Right renal cortex interstitium (tissue), 3 donors: ENCODE measurements at regions not wholly inside any gene's neighbourhood (a gene's known extent, or its start where the extent isn't known, plus 50 kb on each side); places are given as distances from the start of the nearest gene placed in this dataset.
"Not testable (repeated sequence)": the region's sequence is repeated elsewhere in the genome, so short reads cannot be mapped to it uniquely, and the experiment has no call there.

Source experiments
- DNase-seq, 3 donors: peaks; one replicate each; pipeline ENCODE4 v3.0.0-alpha.2; 2013; ENCODE audit warnings: low read depth in 3 of 3, low spot score in 2 of 3

- no peak for DNase-seq
Observed at GRCh38 chr4:14337892-14338584, 664.2 kb upstream of the CPEB2 start.

- no peak for DNase-seq
Observed at GRCh38 chr4:14338585-14339265, 663.6 kb upstream of the CPEB2 start.

DNA sequence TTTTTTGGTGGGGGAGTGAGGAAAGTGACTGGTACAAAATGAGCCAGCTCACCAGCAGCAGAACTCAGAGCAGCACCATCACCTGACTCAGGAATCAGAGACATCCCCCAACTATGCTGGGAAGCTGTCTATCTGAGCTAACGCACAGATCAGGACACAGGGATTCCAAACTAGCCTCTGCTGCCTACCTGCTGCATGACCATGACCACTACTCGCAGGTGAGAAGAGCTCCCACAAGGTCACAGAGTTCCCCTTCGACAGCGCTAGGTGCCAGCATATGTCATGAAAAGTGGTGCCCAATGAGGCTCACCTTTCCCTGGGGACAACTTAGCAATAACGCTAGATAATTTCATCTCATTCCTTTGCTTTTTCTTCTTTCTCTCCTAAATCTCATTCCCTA is 662.6 kb upstream of the CPEB2 start:
- no peak for DNase-seq

DNA sequence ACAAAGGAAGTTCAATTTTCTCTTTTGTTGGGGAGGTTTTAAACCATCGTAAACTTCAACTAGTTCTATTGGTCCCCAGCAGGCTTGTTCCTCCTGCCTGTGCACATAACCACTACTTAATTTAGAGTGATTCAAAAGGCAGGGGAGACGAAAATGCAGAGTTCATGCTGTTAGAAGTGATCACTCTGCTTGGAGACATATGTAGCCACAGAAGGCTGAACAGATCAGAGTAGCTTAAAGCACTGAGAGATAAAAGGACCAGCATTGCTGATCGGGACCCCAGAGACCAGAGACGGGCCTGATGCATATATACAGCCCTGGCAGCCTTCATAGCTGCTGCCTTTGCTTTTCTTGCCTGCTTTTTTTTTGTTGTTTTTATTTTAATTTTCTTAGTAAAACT is 662.0 kb upstream of the CPEB2 start:
- no peak for DNase-seq

DNA sequence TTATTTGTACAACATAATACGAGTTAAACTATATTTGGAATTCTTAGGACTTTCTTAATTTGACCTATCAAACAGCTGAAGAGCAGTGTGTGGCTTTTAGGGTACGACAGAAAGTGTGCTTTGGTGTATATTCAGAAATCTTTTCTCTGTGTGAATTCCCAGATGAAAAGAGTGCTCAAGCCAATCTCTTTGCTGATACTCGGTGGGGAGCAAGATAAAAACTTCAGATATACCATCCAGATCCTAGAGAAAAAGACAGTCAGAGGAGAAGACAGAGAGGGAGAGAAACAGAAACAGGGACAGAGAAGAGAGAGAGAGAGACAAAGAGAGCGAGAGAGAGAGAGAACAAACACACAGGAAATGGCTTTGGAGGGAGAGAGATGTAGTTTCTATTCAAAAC is 658.3 kb upstream of the CPEB2 start:
- no peak for DNase-seq

DNA sequence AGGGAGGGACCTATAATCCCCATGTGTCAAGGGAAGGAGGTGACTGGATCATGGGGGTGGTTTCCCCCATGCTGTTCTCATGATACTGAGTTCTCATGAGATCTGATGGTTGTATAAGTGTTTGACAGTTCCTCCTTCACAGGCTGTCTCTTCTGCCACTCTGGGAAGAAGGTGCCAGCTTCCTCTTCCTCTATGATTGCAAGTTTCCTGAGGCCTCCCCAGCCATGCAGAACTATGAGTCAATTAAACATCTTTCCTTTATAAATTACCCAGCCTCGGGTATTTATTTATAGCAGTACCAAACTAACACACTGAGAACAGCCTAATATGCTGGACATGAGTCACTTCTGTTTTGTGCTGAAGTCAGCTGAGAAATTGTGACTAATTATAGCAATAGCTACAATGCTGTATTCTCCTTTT is 656.9 kb upstream of the CPEB2 start:
- no peak for DNase-seq

GRCh38 chr4:14347526-14347925 is 654.8 kb upstream of the CPEB2 start:
- no peak for DNase-seq

- no peak for DNase-seq
Observed at GRCh38 chr4:14348506-14348905, 653.8 kb upstream of the CPEB2 start.

DNA sequence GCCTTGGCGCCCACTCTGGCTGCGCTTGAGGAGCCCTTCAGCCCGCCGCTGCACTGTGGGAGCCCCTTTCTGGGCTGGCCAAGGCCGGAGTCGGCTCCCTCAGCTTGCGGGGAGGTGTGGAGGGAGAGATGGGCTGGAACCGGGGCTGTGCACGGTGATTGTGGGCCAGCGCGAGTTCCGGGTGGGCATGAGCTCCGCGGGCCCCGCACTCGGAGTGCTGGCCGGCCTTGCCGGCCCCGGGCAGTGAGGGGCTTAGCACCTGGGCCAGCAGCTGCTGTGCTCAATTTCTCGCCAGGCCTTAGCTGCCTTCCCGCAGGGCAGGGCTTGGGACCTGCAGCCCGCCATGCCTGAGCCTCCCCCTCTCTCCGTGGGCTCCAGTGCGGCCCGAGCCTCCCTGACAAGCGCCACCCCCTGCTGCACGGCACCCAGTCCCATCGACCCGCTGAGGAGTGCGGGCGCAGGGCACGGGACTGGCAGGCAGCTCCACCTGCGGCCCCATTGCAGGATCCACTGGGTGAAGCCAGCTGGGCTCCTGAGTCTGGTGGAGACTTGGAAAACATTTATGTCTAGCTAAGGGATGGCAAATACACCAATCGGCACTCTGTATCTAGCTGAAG is 643.6 kb upstream of the CPEB2 start:
- DNase-seq: not testable (repeated sequence)

DNA sequence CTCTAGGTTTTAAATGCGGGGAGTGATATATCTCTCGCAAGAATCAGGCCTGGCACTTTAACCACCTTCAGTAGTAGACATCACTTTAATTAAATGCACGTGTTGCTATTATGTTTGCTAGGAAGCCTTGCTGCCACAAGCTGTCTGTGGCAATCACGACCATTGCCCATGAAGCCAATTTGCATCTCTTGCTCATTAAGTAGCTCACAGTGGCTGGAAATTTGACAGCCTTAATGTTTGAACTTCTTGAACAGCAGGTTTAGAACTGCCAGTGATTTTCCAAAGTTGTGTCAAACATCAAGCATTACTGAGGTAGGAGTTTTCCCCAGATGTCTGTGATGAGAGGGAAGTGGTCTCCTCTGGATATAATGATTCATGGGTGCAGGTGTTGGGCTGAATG is 642.3 kb upstream of the CPEB2 start:
- DNase-seq: no peak

DNA sequence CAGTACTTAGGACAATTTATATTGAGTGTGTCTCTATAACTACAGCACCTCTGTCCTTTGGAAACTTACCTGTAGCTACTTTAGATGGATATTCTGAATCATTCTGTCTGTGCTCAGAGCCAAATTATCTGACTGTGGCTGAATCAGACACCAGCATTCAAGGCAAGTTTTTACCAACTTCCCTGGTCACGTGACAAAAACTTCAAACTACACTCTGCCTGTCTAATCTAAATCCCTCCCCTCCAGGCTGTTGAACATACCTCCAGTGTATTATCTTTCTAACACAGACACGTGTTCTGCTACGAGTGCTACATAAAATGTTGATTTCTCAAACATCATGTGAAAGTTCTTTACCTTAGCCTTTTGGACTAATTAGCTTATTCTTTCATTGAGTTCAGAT is 641.2 kb upstream of the CPEB2 start:
- DNase-seq: no peak

- no peak for DNase-seq
Observed at GRCh38 chr4:14362385-14362784, 639.9 kb upstream of the CPEB2 start.

DNA sequence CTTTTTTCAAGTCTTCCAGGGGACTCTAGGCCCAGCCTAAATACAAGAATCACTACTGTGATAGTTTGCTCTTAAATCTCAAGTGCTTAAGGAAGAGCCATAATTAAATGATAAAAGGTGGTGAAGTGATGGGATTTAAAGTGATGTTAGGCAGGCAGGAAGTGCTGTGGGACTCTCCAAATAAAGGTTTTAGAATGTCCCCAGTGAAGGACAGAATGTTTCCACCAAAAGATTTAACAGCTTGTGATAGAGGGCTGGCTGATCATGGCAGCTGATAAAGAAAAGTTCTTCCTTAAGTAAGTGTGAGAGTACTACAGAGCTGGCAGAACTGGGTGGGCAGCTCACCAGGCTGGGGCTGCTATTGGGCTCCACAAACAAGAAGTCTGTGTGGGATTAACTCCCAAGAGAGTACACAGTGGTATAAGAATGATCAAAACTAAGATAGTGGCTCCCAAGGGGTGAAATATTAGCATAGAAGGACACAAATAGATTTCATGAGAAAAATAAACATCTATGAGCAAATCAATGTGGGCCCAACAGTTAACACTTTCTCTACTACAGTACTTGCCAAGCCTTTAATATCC is 637.2 kb upstream of the CPEB2 start:
- DNase-seq: no peak

GRCh38 chr4:14368391-14368790 is 633.9 kb upstream of the CPEB2 start:
- DNase-seq: no peak

- DNase-seq: no peak
Observed at GRCh38 chr4:14371131-14371530, 631.1 kb upstream of the CPEB2 start.

- DNase-seq: no peak
Observed at GRCh38 chr4:14375816-14376215, 626.5 kb upstream of the CPEB2 start.

DNA sequence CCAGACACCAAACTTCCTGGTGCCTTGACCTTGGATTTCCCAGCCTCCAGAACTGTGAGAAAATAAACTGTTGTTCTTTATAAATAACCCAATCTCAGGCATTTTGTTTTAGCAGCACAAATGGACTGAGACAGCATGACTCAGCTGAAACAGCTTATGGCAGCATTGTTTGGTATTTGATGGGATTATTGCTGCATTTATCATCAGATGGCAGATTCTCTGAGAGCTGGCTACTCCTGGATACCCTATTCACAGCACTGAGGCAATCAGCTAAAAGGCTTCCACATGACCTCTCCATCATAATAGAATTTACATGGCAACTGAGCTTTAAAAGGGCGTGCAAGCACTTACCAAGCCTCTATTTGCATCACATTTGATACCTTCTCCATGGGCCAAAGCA is 623.1 kb upstream of the CPEB2 start:
- no peak for DNase-seq

DNA sequence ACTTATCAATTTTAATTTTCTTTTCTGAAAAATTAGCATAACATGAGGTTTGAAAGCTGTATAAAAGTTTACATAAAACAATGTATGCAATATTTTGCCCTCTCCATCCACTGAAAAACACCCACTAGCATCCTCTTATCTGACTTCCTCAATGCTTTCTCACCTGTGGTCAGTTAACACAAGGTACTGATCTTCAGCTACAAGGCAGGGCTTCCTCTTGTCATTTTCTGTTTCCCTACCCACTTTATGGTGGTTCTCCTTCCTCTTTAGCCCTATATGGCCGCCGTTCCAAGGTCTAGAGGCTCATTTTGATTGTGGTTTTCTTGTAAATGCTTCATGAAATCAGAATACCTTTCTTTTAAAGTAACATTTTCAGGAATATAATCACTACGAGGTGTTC is 618.6 kb upstream of the CPEB2 start:
- DNase-seq: no peak

DNA sequence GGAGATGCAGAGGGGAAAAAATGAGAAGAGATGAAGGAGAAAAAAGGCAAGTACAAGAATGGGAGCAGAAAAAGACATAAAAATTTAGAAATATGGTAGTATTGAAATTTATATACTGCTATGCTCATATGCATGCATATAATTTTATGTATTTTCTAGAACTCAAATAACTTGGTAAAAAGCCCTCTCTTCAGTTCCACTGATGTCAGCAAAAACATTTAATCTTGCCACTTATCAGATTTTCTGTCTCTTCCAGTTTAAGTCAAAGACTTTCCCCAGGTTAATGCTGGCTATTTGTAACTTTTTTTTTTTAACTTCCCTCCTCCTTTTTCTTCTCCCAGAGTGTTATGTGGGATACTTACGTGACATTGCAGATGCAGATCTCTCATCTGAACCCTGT is 617.5 kb upstream of the CPEB2 start:
- DNase-seq: no peak

DNA sequence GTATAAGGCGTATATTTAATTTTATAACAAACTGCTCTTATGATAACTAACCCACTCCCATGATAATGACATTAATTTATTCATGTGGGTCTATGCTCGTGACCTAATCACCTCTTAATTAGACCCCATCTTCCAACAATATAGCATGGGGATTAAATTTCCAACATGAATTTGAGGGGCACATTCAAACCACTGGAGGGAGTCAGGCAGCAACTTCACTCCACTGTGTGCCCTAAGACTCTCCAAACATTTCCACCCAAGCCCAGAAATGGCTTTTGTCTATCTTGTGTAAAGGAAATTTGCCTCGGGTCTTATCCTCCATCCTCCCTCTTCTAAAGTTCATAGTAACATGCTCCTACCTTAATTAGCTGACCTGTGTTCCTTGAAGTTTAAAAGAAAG is 616.1 kb upstream of the CPEB2 start:
- no peak for DNase-seq

DNA sequence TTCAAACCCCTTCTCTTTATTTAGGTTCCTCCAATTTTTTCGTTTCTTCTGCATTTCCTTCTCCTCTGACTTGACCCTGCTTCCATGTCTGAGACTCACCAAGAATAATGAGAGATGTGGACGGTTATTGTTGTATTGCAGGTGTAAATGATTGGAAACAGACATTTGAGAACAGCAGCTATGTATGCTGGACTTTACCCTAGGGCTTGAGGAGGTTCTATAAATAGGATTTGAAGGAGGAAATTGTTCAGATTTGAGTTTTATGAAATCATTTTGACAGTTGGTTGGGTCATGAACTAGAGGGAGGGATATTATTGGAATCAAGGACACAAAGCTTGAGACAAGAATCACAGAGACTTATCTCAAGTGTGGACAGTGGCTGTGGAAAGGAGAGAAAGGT is 614.6 kb upstream of the CPEB2 start:
- DNase-seq: no peak

- no peak for DNase-seq
Observed at GRCh38 chr4:14392378-14392777, 609.9 kb upstream of the CPEB2 start.
